OCI-LY1 (cell line): ENCODE measurements at regions not wholly inside any gene's neighbourhood (a gene's known extent, or its start where the extent isn't known, plus 50 kb on each side); places are given as distances from the start of the nearest gene placed in this dataset.
"Not testable (repeated sequence)": the region's sequence is repeated elsewhere in the genome, so short reads cannot be mapped to it uniquely, and the experiment has no call there.

Experiments used
- H2AFZ ChIP-seq: fragments of 200-600 bp; sonication (generic), shearing (Covaris generic); 2 replicates; pipeline ENCODE4 v1.6.0; 2014; ENCODE audit warnings: antibody characterized with exemption, mild to moderate bottlenecking, low read length
- H3F3A ChIP-seq: fragments of 200-600 bp; sonication (generic), shearing (Covaris generic); 2 replicates; pipeline ENCODE4 v1.6.0; 2014; ENCODE audit warnings: mild to moderate bottlenecking, antibody characterized with exemption, low read length, moderate library complexity; ENCODE audit not compliant: insufficient read depth
- H3K27ac ChIP-seq: fragments of 200-600 bp; sonication (generic); 2 replicates; pipeline ENCODE4 v1.5.1; 2014; ENCODE audit warnings: low read length, mixed run types, mild to moderate bottlenecking, low read depth; ENCODE audit not compliant: poor library complexity, severe bottlenecking
- H3K27me3 ChIP-seq: fragments of 200-600 bp; sonication (generic); 2 replicates; pipeline ENCODE4 v1.6.0; 2014; ENCODE audit warnings: antibody characterized with exemption, mild to moderate bottlenecking, low read length, moderate library complexity; ENCODE audit not compliant: insufficient read depth
- H3K36me3 ChIP-seq: fragments of 200-600 bp; sonication (generic); 2 replicates; pipeline ENCODE4 v1.6.1; 2014; ENCODE audit warnings: mild to moderate bottlenecking, antibody characterized with exemption, low read length, moderate library complexity, mixed read lengths; ENCODE audit not compliant: insufficient read depth
- H3K4me1 ChIP-seq: fragments of 200-600 bp; sonication (generic); 2 replicates; pipeline ENCODE4 v1.5.1; 2014; ENCODE audit warnings: mild to moderate bottlenecking, low read length, moderate library complexity; ENCODE audit not compliant: insufficient read depth, severe bottlenecking
- H3K4me2 ChIP-seq: fragments of 200-600 bp; sonication (generic), shearing (Covaris generic); 2 replicates; pipeline ENCODE4 v1.6.1; 2014; ENCODE audit warnings: low read length
- H3K4me3 ChIP-seq: fragments of 200-600 bp; sonication (generic); 2 replicates; pipeline ENCODE4 v1.5.1; 2014; ENCODE audit warnings: low read length, low read depth, mild to moderate bottlenecking, mixed read lengths; ENCODE audit not compliant: poor library complexity, severe bottlenecking
- H3K79me2 ChIP-seq: fragments of 200-600 bp; shearing (Covaris generic); 2 replicates; pipeline ENCODE4 v1.6.1; 2016; ENCODE audit warnings: mixed run types, low read length, mixed read lengths; ENCODE audit not compliant: insufficient read depth
- H3K9ac ChIP-seq: fragments of 200-600 bp; sonication (generic), shearing (Covaris generic); 2 replicates; pipeline ENCODE4 v1.6.1; 2014; ENCODE audit warnings: mild to moderate bottlenecking, low read length, mixed read lengths
- H3K9me2 ChIP-seq: fragments of 200-600 bp; sonication (generic), shearing (Covaris generic); 2 replicates; pipeline ENCODE4 v1.6.1; 2014; ENCODE audit warnings: low read depth, mild to moderate bottlenecking, low read length, mixed read lengths
- H3K9me3 ChIP-seq: fragments of 200-600 bp; shearing (Covaris generic); 2 replicates; pipeline ENCODE4 v1.6.1; 2014; ENCODE audit warnings: low read length, mixed read lengths
- H4K20me1 ChIP-seq: fragments of 200-600 bp; sonication (generic), shearing (Covaris generic); 2 replicates; pipeline ENCODE4 v1.6.0; 2016; ENCODE audit warnings: mild to moderate bottlenecking, low read length; ENCODE audit not compliant: insufficient read depth
- CTCF ChIP-seq: fragments of 200-600 bp; sonication (generic), shearing (Covaris generic); IDR thresholded peaks from 2 replicates; pipeline ENCODE4 v1.5.1; 2017; ENCODE audit warnings: mild to moderate bottlenecking, antibody characterized with exemption, low read length, moderate library complexity, mixed read lengths
- EZH2 ChIP-seq: fragments of 200-600 bp; sonication (generic), shearing (Covaris generic); IDR thresholded peaks from 2 replicates; pipeline ENCODE4 v1.8.0; 2017; ENCODE audit warnings: borderline replicate concordance, mixed run types, mild to moderate bottlenecking, antibody characterized with exemption, low read length, moderate library complexity, mixed read lengths

- no peak overlapping the region for H3K27ac ChIP-seq
- no peaks in the 10 kb centered on the region for H3K36me3 ChIP-seq
- H3K4me1 ChIP-seq = no peaks in the 10 kb centered on the region
- no peaks in the 10 kb centered on the region for H4K20me1 ChIP-seq
- no peak overlapping the region for H3K4me3 ChIP-seq
- H3K79me2 ChIP-seq = no peaks in the 10 kb centered on the region
- H2AFZ ChIP-seq = no peak overlapping the region
- H3F3A ChIP-seq = no peaks in the 10 kb centered on the region
- no peaks in the 10 kb centered on the region for H3K9me3 ChIP-seq
- H3K27me3 ChIP-seq = peaks cover 7% of the 10 kb centered on the region; the same call in 1 of the 2 replicates
- no peaks in the 10 kb centered on the region for H3K9me2 ChIP-seq
- H3K9ac ChIP-seq = no peak overlapping the region
- H3K4me2 ChIP-seq = no peak overlapping the region
- TF ChIP-seq EZH2 = no peak
- TF ChIP-seq CTCF = no peak
These were observed 180.0 kb upstream of the C14orf180 start for GRCh38 chr14:104399432-104400155.

- no peaks in the 10 kb centered on the region for H3K4me1 ChIP-seq
- no peaks in the 10 kb centered on the region for H3K9me3 ChIP-seq
- no peaks in the 10 kb centered on the region for H3F3A ChIP-seq
- no peaks in the 10 kb centered on the region for H3K79me2 ChIP-seq
- H3K9ac ChIP-seq = no peak overlapping the region
- H3K27ac ChIP-seq = no peak overlapping the region
- TF ChIP-seq CTCF = no peak
- no peak for TF ChIP-seq EZH2
- peaks cover 4% of the 10 kb centered on the region; the same call in 1 of the 2 replicates for H3K27me3 ChIP-seq
- no peak overlapping the region for H2AFZ ChIP-seq
- H3K9me2 ChIP-seq = no peaks in the 10 kb centered on the region
- H3K4me2 ChIP-seq = no peak overlapping the region
- H3K36me3 ChIP-seq = no peaks in the 10 kb centered on the region
- H3K4me3 ChIP-seq = no peak overlapping the region
- H4K20me1 ChIP-seq = no peaks in the 10 kb centered on the region
These were observed 179.2 kb upstream of the C14orf180 start for GRCh38 chr14:104400355-104400754.

- Histone ChIP-seq H3F3A (no peaks in the 10 kb centered on the region), H3K4me2 (no peak overlapping the region), H3K4me3 (no peak overlapping the region)
These were observed 177.8 kb upstream of the C14orf180 start for GRCh38 chr14:104401785-104402184.

GRCh38 chr14:104402303-104402702 lies 177.3 kb upstream of the C14orf180 start:
- not testable (repeated sequence) for H3K36me3 ChIP-seq, H3K27ac ChIP-seq, H3K9me3 ChIP-seq, H3F3A ChIP-seq, H3K9me2 ChIP-seq, H3K4me2 ChIP-seq, H4K20me1 ChIP-seq, H3K79me2 ChIP-seq, H2AFZ ChIP-seq, H3K4me1 ChIP-seq, H3K4me3 ChIP-seq, H3K9ac ChIP-seq, H3K27me3 ChIP-seq

More at GRCh38 chr14:104401785-104402184, 177.8 kb upstream of the C14orf180 start:
- Histone ChIP-seq H4K20me1 (no peaks in the 10 kb centered on the region), H3K9me3 (no peaks in the 10 kb centered on the region), H3K9ac (no peak overlapping the region), H2AFZ (no peak overlapping the region), H3K27me3 (no peaks in the 10 kb centered on the region; the same call in 1 of the 2 replicates), H3K27ac (no peak overlapping the region), H3K36me3 (no peaks in the 10 kb centered on the region), H3K4me1 (no peaks in the 10 kb centered on the region), H3K79me2 (no peaks in the 10 kb centered on the region), H3K9me2 (no peaks in the 10 kb centered on the region)
- TF ChIP-seq CTCF (no peak), EZH2 (no peak)
